Smooth muscle cell (in vitro differentiated cells): ENCODE measurements at regions not wholly inside any gene's neighbourhood (a gene's known extent, or its start where the extent isn't known, plus 50 kb on each side); places are given as distances from the start of the nearest gene placed in this dataset.
A peak's percentile ranks its signal among the peaks of the same experiment; 100 is the strongest.
"Not testable (repeated sequence)": the region's sequence is repeated elsewhere in the genome, so short reads cannot be mapped to it uniquely, and the experiment has no call there.

ENCODE experiments used
- DNase-seq: peaks from one replicate; lab custom pipeline; 2025; ENCODE audit not compliant: unreplicated experiment; lab: John Stamatoyannopoulos, UW
- H2AFZ ChIP-seq: fragments of 200-600 bp; sonication (generic); 2 replicates; pipeline ENCODE4 v1.6.0; 2016; ENCODE audit warnings: antibody characterized with exemption, low read depth, mild to moderate bottlenecking
- H3F3A ChIP-seq: fragments of 200-600 bp; sonication (generic); 2 replicates; pipeline ENCODE4 v1.6.0; 2017; ENCODE audit warnings: antibody characterized with exemption, low read depth
- H3K27ac ChIP-seq: fragments of 200-600 bp; sonication (generic); 2 replicates; pipeline ENCODE4 v1.5.1; 2016; ENCODE audit warnings: low read depth, mild to moderate bottlenecking
- H3K27me3 ChIP-seq: fragments of 200-600 bp; sonication (generic); 2 replicates; pipeline ENCODE4 v1.6.1; 2016; ENCODE audit warnings: low read depth, mild to moderate bottlenecking
- H3K36me3 ChIP-seq: fragments of 200-600 bp; sonication (generic); 2 replicates; pipeline ENCODE4 v1.5.1; 2016; ENCODE audit warnings: low read depth
- H3K4me1 ChIP-seq: fragments of 200-600 bp; sonication (generic); 2 replicates; pipeline ENCODE4 v1.5.1; 2016; ENCODE audit warnings: low read depth
- H3K4me2 ChIP-seq: fragments of 200-600 bp; sonication (generic); 2 replicates; pipeline ENCODE4 v1.6.0; 2016; ENCODE audit warnings: mild to moderate bottlenecking
- H3K4me3 ChIP-seq: fragments of 200-600 bp; sonication (generic); 2 replicates; pipeline ENCODE4 v1.5.1; 2016; ENCODE audit warnings: mild to moderate bottlenecking
- H3K79me2 ChIP-seq: fragments of 200-600 bp; sonication (generic); 2 replicates; pipeline ENCODE4 v1.6.0; 2016; ENCODE audit warnings: low read depth, mild to moderate bottlenecking
- H3K9ac ChIP-seq: fragments of 200-600 bp; sonication (generic); 2 replicates; pipeline ENCODE4 v1.6.0; 2016; ENCODE audit warnings: low read depth
- H3K9me3 ChIP-seq: fragments of 200-600 bp; sonication (generic); replicated peaks from 2 replicates; pipeline ENCODE4 v1.5.1; 2016; ENCODE audit warnings: low read depth
- H4K20me1 ChIP-seq: fragments of 200-600 bp; sonication (generic); 2 replicates; pipeline ENCODE4 v1.6.0; 2016; ENCODE audit warnings: low read depth
- CTCF ChIP-seq: fragments of 200-600 bp; sonication (generic); IDR thresholded peaks from 2 replicates; pipeline ENCODE4 v1.5.1; 2017; ENCODE audit warnings: borderline replicate concordance, mild to moderate bottlenecking, antibody characterized with exemption; ENCODE audit not compliant: insufficient read depth, poor library complexity, severe bottlenecking
- WGBS: methylation state at CpG from one replicate; pipeline ENCODE4 v1.1.7; 2016; ENCODE audit warnings: low lambda C conversion rate; 5-methylcytosine and 5-hydroxymethylcytosine counted together

- Histone ChIP-seq H4K20me1 (no peaks in the 10 kb centered on the region), H3K9me3 (no peaks in the 10 kb centered on the region), H3F3A (no peaks in the 10 kb centered on the region), H3K4me2 (no peak overlapping the region), H3K79me2 (no peaks in the 10 kb centered on the region), H3K36me3 (no peaks in the 10 kb centered on the region), H3K4me1 (peaks cover 11% of the 10 kb centered on the region), H3K9ac (no peak overlapping the region), H3K27me3 (no peaks in the 10 kb centered on the region), H3K27ac (no peak overlapping the region), H2AFZ (no peak overlapping the region), H3K4me3 (no peak overlapping the region)
- TF ChIP-seq CTCF = no peak
- WGBS = 89% methylated on average over 10 of the region's 10 CpGs
- DNase-seq = no peak
These were observed 84.9 kb downstream of the ASB1 start for GRCh38 chr2:238511614-238511950.

- WGBS = 89% methylated on average over 8 of the region's 8 CpGs
- TF ChIP-seq CTCF = no peak
- no peaks in the 10 kb centered on the region for H3K9me3 ChIP-seq
These were observed 85.6 kb downstream of the ASB1 start for GRCh38 chr2:238512247-238512867.

GRCh38 chr2:238513346-238513745 is 86.6 kb downstream of the ASB1 start:
- no peak overlapping the region for H2AFZ ChIP-seq
- no peak for DNase-seq

More at GRCh38 chr2:238512247-238512867, 85.6 kb downstream of the ASB1 start:
- Histone ChIP-seq H3F3A (no peaks in the 10 kb centered on the region), H3K4me2 (no peak overlapping the region), H3K79me2 (no peaks in the 10 kb centered on the region), H3K36me3 (no peaks in the 10 kb centered on the region), H3K27ac (no peak overlapping the region), H4K20me1 (no peaks in the 10 kb centered on the region), H3K4me3 (no peak overlapping the region), H3K27me3 (no peaks in the 10 kb centered on the region), H3K9ac (no peak overlapping the region), H3K4me1 (peaks cover 11% of the 10 kb centered on the region), H2AFZ (no peak overlapping the region)
- DNase-seq = no peak

GRCh38 chr2:238514024-238514423 is 87.3 kb downstream of the ASB1 start:
- H3K4me2 ChIP-seq, H2AFZ ChIP-seq, H3K9ac ChIP-seq, H3K79me2 ChIP-seq, H3K27me3 ChIP-seq, H3K27ac ChIP-seq, H3F3A ChIP-seq, DNase-seq, H3K4me3 ChIP-seq, H4K20me1 ChIP-seq, H3K36me3 ChIP-seq, H3K9me3 ChIP-seq: not testable (repeated sequence)
- peaks cover 11% of the 10 kb centered on the region for H3K4me1 ChIP-seq
- WGBS = 93% methylated on average over 23 of the region's 23 CpGs

More at GRCh38 chr2:238513346-238513745, 86.6 kb downstream of the ASB1 start:
- Histone ChIP-seq H3K36me3 (no peaks in the 10 kb centered on the region), H4K20me1 (no peaks in the 10 kb centered on the region), H3F3A (no peaks in the 10 kb centered on the region), H3K27me3 (no peaks in the 10 kb centered on the region), H3K79me2 (no peaks in the 10 kb centered on the region), H3K9me3 (peaks cover 3% of the 10 kb centered on the region), H3K9ac (no peak overlapping the region), H3K4me2 (no peak overlapping the region), H3K4me3 (no peak overlapping the region), H3K27ac (no peak overlapping the region), H3K4me1 (peaks cover 11% of the 10 kb centered on the region)
- 21% methylated on average over 3 of the region's 3 CpGs for WGBS
- peak; percentile 53 for TF ChIP-seq CTCF
